Lung microvascular endothelial cell (primary cell): ENCODE measurements at regions not wholly inside any gene's neighbourhood (a gene's known extent, or its start where the extent isn't known, plus 50 kb on each side); places are given as distances from the start of the nearest gene placed in this dataset.
"Not testable (repeated sequence)": the region's sequence is repeated elsewhere in the genome, so short reads cannot be mapped to it uniquely, and the experiment has no call there.

Experiments used
- DNase-seq, 2 donors: peaks; one replicate each; pipeline versions ENCODE4 v3.0.0 to v3.0.0-alpha.2; 2010; ENCODE audit warnings: low read depth in 2 of 2

DNA sequence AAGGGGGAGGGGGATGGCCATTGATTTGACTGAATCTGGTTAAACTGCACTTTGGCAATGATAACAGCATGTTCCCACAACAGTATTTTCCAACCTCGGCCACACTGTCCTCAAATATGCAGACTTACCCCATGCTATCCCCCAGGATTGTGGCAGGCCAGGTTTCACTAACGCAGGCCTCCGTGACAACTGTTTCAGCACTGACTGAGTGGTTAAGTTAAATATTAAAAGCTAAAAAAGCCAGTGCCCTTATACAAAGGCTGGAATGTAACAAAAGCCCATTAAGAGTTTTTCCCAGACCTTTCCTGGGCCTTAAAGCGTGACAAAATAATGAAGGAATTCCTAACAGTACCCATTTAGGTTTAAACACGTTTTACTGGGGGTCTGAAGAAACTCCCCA is 202.9 kb downstream of the USP25 start:
- DNase-seq, result no peak

DNA sequence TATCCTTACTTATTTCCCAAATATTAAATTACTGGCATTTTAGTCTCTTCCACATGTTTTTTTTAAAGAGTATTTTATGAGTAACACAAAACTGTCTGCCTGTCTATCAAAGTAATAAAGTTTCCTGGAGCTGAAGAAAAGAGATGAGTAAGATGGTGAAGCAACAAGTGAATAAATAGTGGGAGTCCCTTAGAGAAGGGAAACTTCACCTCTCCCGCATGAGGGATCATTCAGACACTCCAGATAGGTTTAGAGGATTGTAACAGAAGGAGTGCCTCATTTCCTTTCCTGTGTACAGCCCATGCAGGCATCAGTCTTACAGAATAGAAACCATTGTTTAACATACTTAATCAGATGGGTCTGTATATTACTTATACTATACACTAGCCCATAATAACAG is 205.7 kb downstream of the USP25 start:
- DNase-seq, result no peak

DNA sequence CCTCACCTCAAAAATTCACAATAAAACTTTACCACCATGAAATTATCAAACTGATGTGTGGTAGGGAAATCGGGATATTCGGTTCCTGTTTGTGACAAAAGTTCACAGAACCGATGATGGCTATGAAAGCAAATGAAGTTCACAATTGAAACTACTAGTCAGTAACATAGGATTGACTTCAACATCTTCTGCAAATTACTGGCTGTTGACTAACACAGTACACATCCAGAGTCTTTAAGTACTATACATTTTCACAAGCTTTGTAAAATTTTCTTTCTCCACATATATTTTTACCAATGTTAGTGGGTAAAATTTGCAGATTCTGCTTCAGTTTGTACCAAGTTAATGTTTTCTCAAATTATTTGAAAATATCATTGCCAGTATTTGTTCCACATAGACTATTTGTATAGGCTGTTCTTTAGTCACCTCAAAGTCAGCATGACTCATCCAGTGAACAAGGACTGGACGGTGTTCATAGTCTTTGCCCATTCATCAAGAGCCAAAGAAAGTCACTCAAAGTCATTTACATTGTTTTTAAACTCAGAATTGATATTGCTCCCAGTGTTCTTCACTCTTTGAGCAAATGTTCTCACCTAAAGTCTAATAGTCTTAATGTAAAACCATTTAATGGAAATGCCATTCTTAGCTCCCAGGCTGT is 213.4 kb downstream of the USP25 start:
- DNase-seq, result peak in 1 of 2 donors; percentile 32

DNA sequence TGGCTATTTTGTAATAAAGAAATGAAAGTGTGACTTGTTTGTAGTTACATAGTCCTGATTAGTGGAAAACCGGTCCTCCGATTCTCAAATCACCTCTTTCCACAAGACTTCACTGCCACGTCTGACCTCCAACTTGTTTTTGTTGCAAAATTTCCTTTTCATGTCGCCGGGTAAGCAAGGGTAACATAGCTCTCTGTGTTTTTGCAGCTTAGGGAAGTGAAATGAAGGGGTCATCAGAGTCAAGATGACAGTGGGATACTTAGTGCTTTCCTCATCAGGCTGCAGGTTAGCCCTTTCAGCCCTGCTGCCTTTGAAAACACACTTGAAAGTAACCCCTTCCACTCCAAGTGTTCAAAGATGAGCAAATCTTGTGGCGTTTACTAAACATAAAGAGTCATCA is 217.9 kb downstream of the USP25 start:
- DNase-seq, result no peak

DNA sequence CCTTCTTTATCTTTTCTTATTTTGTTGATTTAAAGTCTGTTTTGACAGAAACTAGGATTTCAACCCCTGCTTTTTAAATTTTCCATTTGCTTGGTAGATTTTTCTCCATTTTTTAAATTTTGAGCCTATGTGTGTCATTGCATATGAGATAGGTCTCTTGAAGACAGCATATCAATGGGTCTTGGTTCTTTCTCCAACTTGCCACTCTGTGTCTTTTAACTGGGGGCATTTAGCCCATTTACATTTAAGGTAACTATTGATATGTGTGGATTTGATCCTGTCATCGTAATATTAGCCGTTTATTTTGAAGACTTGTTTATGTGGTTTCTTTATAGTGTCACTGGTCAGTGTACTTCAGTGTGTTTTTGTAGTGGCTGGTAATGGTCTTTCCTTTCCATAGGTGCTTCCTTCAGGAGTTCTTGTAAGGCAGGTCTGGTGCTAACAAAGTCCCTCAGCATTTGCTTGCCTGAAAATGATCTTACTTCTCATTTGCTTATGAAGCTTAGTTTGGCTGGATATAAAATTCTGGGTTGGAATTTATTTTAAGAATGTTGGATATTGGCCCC is 223.9 kb downstream of the USP25 start:
- DNase-seq, result no peak

DNA sequence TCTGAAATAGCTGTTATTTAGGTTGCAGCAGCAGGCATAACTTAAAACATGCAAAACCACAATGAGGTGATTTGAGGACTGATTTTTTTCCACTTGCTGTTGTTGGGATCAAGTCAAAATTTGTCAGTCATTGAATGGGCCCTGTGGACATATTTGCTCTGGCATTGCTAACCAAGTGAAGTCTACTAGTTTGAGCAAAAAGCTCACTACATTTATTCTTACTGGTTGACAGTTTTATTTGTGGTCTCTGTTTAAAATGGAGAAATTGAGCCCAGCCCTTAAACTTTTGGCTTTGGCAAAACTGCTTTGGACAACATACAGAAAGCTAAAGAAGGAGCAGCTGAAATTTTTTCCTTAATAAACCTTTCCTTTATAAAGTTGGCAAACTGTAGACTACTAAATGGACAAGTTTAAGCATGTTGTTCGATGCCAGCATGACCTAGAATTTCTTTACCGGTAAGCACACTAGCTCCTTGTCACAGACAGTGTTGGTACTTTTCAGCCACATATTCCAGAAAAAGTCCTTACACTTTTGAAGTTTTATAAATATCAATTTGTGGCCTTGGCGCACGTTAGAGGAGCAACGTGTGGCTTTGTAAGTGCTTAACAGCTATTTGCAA is 234.6 kb downstream of the USP25 start:
- DNase-seq, result no peak

DNA sequence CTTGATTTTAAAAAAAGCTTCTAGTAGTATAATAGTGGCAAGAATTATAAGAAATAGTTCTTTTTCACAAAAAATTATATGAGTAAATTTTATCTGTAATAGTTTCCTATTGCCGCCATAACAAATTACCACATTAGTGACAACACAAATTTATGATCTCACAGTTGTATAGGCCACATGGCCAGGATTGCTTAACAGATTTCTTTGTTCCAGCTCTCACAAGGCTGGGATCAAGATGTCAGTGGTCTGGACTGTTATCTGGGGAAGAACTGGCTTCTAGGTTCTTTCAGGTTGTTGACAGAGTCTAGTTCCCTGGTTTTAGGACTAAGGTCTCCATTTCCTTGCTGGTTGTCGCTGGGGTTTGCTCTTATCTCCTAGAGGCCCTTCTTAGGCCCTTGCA is 236.4 kb downstream of the USP25 start:
- DNase-seq, result no peak

DNA sequence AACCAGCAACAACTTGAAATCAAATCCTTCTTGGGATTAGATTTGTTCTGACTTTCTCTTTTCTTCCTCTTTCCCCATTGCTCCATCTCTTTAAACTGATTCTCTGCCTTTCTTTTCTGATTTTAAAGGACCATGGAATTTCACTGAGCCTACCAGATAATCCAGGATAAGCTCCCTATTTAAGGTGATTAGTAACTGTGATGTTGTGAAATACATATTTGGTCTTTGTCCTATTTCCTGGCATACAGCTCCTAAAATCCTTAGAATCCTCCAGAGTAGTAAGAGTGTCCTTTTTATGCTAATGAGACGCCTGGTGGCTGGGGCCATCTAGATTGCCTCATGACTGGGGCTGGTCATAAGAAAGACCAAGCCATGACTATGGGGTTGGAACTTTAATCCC is 236.9 kb downstream of the USP25 start:
- no peak for DNase-seq

DNA sequence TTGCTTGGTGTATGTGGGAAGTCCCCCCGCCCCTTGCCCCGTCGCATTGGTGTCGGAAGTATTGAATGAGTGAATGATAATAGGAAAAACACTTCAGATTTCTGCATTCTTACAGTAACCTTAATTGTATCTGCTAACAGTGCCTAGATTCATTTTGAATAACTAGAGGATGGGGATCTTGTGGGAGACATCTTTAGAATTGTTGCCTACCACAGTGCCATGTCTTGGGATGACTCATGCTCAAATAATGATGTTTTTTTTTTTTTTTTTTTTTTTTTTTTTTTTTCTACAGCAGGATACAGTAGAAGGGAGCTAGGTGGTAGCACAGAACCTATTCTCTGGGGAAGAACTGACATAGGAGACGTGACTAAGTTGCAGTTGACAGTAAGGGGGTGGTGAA is 237.9 kb downstream of the USP25 start:
- no peak for DNase-seq

DNA sequence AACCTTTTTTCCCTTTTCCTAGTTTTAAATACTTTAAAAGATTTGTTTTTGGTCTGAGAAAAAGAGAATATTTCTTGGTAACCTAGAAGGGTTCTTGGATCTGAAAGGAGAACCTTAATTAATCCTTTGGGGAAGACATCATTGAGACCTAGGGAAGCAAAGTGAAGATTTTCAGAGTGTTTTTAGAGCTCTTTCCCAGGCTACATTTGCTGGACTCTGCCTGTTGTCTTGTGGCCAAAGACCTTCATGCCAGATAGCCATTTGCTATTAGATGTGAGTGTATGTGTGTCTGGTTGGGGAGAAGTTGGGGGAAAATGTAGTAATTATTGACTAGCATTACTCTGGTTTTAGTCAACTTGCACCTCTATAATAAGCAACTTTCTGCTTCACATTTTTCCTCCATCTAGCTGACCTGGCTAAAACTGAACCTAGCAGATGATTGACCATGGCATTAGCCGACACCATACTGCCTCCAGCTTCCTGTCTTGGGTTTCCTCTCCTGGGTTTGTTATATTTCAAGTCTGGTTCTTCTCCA is 239.1 kb downstream of the USP25 start:
- no peak for DNase-seq

DNA sequence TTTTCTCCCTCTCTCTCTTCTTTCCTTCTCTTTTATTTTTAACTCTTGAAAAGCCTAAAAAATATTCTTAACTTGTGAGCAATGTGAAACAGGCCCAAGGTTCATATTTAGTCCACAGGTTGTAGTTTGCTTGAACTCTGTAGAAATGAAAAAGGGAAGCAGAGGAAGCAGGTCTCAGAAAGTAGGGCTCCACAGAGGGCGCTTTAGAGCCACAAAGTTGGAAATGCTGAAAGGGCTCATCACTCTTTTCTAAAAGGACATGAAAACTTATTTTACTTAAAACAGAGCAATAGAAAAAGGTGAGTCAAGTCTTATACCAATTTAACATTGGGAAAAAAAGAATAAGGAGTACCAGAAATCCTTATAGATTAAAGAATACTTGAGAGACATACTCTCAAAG is 247.0 kb downstream of the USP25 start:
- DNase-seq, result peak; percentile 25 to 33

DNA sequence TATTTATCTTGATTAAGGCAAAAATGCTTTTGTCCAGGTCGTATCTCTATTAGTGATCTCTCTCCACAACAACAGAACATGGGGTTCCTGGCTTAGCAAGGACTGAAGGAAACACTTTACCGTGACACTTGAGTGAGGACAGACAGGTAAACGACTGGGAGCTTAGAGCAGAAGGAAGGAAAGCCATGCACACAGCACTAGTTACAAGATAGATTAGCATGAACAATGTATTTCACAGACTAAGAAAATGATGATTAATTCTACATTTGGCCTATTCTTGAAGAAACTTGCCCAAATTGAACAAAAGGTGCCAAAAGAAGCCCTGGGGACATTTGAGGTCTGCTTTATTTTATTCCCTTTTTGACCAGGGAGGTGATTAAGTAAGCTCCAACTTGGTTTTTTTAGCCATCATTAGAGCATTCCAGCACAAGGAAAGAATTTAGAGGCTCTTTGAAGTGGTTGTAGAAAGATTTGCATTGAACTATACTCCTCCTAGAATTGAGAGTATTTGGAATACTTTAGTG is 248.5 kb downstream of the USP25 start:
- DNase-seq, result no peak

DNA sequence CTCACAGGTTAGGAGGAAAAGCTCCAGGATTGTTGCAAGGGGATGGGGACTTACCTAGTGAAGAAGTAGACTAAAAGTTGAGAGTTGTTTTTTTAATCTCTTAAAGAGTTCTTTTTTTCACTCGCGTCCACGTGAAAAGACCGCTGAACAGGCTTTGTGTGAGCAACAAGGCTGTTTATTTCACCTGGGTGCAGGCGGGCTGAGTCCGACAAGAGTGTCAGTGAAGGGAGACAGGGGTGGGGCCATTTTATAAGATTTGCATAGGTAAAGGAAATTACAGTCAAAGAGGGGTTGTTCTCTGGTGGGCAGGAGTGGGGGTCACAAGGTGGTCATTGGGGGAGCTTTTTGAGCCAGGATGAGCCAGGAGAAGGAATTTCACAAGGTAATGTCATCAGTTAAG is 249.7 kb downstream of the USP25 start:
- DNase-seq, result not testable (repeated sequence)

DNA sequence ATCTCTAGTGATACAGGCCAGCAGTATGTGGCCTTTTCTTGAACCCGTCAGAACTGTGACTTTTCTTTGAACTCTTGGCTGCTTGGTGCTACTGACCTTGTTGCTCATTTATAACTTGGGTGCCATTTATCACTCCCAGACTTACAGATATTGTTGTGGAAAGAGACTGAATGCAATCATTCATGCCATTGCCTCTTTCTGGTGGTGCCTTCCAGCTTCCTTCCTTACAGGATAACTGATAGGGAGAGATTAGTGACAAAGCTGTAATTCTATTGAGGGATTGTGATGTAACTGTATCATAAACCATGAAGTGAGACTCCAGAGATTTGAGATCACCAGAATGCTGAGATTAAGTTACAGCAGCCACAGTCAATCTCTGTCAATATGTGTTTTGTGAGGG is 256.5 kb downstream of the USP25 start:
- peak; percentile 81 to 91 for DNase-seq

DNA sequence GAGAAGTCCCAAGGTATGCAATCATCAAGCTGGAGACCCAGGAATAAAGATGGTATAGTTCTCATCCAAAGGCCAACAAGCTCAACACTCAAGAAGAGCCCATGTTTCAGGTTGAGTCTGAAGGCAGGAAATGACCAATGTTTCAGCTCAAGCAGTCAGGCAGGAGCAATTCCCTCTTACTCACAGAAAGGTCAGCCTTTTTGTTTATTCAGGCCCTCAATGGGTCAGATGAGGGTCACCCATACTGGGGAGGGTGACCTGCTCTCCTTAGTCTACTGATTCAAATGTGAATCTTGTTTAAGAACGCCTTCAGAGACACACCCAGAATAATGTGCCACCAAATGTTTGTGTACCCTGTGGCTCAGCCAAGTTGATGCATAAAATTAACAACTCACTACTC is 262.4 kb downstream of the USP25 start:
- DNase-seq, result peak; percentile 63 to 89

DNA sequence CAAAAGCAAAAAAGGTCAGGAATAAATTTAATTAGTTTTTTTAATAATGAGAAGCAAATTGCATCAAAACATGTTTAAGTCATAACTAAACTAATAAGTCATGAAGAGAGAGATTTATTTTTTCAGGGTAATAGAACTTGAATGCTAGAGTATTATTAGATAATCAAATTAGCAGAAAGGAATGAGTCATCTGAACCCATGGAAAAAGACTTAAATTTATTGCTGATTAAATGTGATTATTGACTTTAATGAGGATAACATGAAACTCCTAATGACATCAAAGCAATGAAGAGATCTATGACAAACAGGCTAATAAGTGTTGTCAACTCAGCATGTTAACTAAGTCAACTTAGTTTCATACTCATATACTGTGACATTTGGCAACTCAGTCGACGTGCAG is 264.2 kb downstream of the USP25 start:
- DNase-seq, result no peak

DNA sequence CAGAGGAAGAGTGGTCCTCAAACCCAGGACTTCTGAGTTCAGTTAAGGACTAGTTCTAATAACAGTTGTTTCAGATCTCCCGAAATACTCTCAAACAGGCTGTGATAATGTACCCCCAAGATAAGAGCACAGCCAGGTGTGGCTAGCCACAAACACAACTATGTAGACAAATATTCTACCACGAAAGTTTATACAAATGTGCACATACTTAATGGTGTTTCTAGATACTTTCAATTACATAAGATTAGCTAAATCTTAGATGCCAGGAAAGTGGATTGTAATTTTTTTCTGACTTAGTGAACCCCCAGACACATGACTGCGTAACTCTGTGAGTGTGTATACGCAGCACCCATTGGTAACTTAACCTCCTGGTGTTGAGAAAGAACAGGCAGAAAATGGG is 270.0 kb downstream of the USP25 start:
- DNase-seq, result no peak

DNA sequence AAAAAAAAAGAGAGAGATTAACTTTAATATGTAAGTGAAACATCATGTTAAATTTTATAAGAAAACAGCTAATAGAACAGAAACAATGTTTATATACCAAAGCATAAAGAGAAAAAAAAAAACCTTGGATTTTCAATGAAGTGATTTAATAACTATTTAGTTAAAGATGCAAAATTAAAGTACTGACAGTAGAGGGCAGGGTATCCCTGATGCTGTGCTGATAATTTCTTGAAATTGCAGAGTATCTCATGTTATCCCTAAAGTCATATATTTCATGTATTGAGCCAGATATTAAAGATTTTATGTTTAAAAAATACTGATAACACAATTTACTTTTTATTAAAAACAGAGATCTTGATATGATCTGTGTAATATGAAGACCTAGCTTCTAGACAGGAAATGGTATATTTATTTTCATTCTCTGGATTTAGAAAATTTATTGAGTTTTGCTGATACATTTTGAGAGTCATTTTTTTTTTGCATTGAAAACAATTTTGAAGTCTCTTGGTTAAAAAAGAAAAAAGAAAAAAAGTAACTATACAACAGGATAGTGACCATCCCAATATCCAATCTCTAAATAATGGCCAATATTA is 273.2 kb downstream of the USP25 start:
- peak; percentile 32 to 46 for DNase-seq

DNA sequence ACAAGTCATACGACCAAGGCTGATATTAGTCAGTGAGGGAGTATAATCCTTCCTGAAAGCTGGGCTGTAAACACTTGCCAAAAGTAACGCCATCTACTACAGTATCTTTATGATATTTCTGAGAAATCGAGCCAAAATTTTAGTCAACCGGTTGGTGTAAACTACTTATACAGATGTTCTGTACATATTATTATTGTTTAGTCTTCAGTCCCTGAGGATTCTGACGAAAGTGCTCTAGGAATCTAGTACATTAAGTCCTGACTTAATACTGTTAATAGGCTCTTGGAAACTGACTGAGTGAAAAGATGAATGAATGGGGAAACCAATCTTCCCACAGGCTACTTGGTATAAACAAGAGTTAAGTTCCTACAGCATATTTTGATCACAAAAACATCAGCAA is 274.3 kb downstream of the USP25 start:
- no peak for DNase-seq

DNA sequence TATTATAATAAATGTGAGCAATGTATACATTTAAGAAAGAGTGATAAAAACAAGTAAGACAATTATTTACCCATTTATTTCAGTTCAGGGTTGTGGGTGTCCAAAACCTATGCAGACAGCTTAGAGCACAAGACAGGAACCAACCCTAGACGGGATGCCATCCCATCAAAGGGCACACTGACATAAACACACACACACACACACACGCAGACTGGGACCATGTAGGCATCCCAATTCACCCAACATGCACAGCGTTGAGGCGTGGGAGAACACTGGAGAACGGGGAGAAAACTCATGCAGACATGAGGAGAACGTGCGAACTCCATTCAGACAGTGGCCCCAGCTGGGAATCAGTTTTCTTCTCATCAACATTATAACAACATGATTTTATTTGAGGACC is 274.7 kb downstream of the USP25 start:
- DNase-seq, result no peak

DNA sequence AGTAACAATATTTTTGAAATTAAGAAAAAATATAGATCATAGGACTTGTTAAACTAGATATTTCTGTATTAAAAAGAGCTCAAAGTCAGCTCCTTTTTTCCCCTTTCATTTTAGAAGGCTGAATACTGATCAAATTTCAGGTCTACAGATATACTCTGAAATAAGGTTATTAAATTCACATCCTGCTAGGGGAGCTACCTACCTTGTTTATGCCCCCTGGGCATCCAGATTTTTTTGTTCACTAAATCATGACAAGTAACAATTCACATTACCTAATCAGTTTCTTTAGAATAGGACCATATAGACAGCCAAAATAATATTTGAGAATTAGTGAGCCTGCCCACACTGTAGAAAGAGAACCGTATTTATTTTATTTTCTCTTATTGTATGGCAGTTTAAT is 276.2 kb downstream of the USP25 start:
- no peak for DNase-seq

DNA sequence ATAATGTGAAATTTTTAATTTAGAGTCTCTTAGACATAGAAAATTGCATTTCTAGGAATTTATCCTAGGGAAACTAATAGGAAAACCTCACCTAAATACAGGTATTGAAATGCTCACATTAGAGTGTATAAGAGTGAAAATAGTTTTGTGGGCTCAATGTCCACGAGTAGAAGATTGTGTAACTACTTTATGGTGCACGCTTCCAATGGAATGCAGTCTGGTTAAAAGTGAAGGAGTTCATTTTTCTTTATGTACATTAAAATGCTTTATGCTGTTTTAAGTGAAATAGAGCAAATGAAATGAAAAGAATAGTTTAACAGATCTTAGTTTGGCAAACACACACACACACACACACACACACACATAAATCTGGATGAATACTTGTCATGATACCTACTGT is 278.2 kb downstream of the USP25 start:
- no peak for DNase-seq

DNA sequence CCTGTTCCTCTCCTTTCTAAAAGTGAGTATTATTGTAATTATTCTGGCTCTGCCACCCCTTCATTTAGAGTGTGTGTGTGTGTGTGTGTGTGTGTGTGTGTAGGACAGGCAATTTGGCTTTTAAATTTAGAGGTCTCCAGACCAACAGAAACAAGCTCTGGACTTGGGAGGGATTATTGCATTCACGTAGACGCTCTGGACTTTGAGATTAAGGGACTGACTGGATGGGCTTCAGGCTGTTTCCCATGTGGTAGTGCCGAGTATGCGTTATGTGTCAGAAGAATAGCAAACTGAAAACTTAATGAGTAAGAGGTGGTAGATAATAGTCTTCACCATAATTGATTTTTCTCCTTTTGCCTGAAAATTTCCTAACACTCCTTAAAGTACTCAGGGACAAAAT is 281.9 kb downstream of the USP25 start:
- no peak for DNase-seq
